ENCODE measurements at regions not wholly inside any gene's neighbourhood (a gene's known extent, or its start where the extent isn't known, plus 50 kb on each side); places are given as distances from the start of the nearest gene placed in this dataset.

DNA sequence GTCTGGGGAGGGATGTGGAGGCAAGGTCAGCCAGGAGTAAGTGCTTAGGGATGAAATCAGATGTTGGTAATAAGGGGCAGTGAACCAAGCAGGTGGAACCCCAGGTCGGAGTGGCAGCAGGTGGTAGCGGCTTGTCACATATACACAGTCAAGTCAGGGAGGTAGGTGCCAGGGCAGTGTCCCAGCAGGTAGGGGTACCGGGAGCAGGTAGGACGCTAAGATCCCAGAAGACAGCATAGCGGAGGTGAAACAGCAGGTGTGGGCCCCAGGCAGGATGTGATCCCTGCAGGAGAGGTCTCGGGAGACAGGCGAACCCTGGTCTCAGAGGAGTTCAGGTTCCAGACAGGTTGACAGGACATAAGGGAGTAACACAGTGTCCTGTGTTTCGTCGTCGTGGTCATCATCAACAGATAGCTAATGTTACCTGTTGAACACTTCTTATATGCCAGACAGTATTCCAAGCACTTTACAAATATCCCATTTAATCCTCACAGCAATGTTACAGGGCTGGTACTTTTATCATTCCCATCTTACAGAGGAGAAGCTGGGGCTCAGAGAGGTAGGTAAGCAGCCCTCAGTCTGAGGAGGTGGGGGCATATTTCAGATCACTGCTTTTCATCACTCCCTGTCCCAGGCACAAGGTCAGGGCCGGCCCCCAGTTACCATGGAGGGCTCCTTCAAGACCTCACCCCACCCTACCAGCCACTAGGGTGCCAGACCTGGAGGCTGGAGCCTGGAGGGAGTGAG, 241.6 kb downstream of the UACA start:
- TF ChIP-seq CTCF (IDR thresholded peaks at IDR 0.05): no peak
- no peak for TF ChIP-seq POLR2A (IDR thresholded peaks at IDR 0.05)
